DMS 273 (cell line): ENCODE measurements at regions not wholly inside any gene's neighbourhood (a gene's known extent, or its start where the extent isn't known, plus 50 kb on each side); places are given as distances from the start of the nearest gene placed in this dataset.

Source experiments
- DNase-seq: peaks from one replicate; lab custom pipeline; 2025; ENCODE audit not compliant: unreplicated experiment; lab: John Stamatoyannopoulos, UW

GRCh38 chr2:60106836-60107529 is 446.5 kb downstream of the BCL11A start:
- DNase-seq, result no peak

- DNase-seq, result no peak
These were observed 447.5 kb downstream of the BCL11A start for GRCh38 chr2:60105906-60106305.

- no peak for DNase-seq
These were observed 448.6 kb downstream of the BCL11A start for GRCh38 chr2:60104514-60105505.

- DNase-seq, result no peak
These were observed 453.4 kb downstream of the BCL11A start for GRCh38 chr2:60100034-60100433.

- no peak for DNase-seq
These were observed 454.5 kb downstream of the BCL11A start for GRCh38 chr2:60098996-60099395.

- DNase-seq, result no peak
These were observed 456.2 kb downstream of the BCL11A start for GRCh38 chr2:60097298-60097697.

GRCh38 chr2:60096556-60096955 is 456.9 kb downstream of the BCL11A start:
- DNase-seq, result no peak

- DNase-seq, result no peak
These were observed 457.6 kb downstream of the BCL11A start for GRCh38 chr2:60095903-60096302.

GRCh38 chr2:60095202-60095815 is 458.1 kb downstream of the BCL11A start:
- no peak for DNase-seq

- DNase-seq, result no peak
These were observed 459.0 kb downstream of the BCL11A start for GRCh38 chr2:60094450-60094929.

- no peak for DNase-seq
These were observed 460.7 kb downstream of the BCL11A start for GRCh38 chr2:60092781-60093180.

GRCh38 chr2:60091894-60092293 is 461.6 kb downstream of the BCL11A start:
- DNase-seq, result no peak

- no peak for DNase-seq
These were observed 462.2 kb downstream of the BCL11A start for GRCh38 chr2:60091266-60091665.

- DNase-seq, result no peak
These were observed 473.9 kb downstream of the BCL11A start for GRCh38 chr2:60079562-60079961.

- DNase-seq, result no peak
These were observed 478.4 kb downstream of the BCL11A start for GRCh38 chr2:60075048-60075447.

- DNase-seq, result no peak
These were observed 480.3 kb downstream of the BCL11A start for GRCh38 chr2:60073201-60073600.

- DNase-seq, result no peak
These were observed 480.8 kb downstream of the BCL11A start for GRCh38 chr2:60072609-60073008.

- no peak for DNase-seq
These were observed 482.0 kb downstream of the BCL11A start for GRCh38 chr2:60071490-60071831.

GRCh38 chr2:60070736-60071489 is 482.5 kb downstream of the BCL11A start:
- no peak for DNase-seq

- DNase-seq, result no peak
These were observed 483.3 kb downstream of the BCL11A start for GRCh38 chr2:60070196-60070595.

GRCh38 chr2:60068755-60069154 is 484.7 kb downstream of the BCL11A start:
- no peak for DNase-seq
